ENCODE measurements at regions not wholly inside any gene's neighbourhood (a gene's known extent, or its start where the extent isn't known, plus 50 kb on each side); places are given as distances from the start of the nearest gene placed in this dataset.
A peak's percentile ranks its signal among the peaks of the same experiment; 100 is the strongest.

GRCh38 chr13:61664801-61665705, 249.4 kb upstream of the PCDH20 start:
- H3K36me3 ChIP-seq = no peaks in the 10 kb centered on the region
- peak in 1 of 4 donors; percentile 64 for ATAC-seq
- H3K9me3 ChIP-seq = no peaks in the 10 kb centered on the region
- no peaks in the 10 kb centered on the region for H3K27me3 ChIP-seq
- TF ChIP-seq CTCF (IDR thresholded peaks at IDR 0.05) = no peak
- H3K4me1 ChIP-seq = no peaks in the 10 kb centered on the region
- DNase-seq = peak in 3 of 6 donors; percentile 6 to 25 (median 21)
- FAIRE-seq = no peak
- intact Hi-C loops (cut with DNase I) = no loop called here
- WGBS, 2 donors = 39 to 43% methylated on average over 11 of the region's 11 CpGs
- no peak overlapping the region for H3K27ac ChIP-seq
- no peak overlapping the region for H3K4me3 ChIP-seq

GRCh38 chr13:61654481-61654880, 238.8 kb upstream of the PCDH20 start:
- no peak for TF ChIP-seq CTCF (IDR thresholded peaks at IDR 0.05)
- Histone ChIP-seq H3K4me1 (no peaks in the 10 kb centered on the region), H3K4me3 (no peak overlapping the region), H3K27ac (no peak overlapping the region), H3K36me3 (no peaks in the 10 kb centered on the region), H3K27me3 (no peaks in the 10 kb centered on the region), H3K9me3 (no peaks in the 10 kb centered on the region)
- ATAC-seq (no peak), DNase-seq (no peak), FAIRE-seq (no peak)
- WGBS, 2 donors = 49 to 75% methylated on average over 2 of the region's 2 CpGs
- intact Hi-C loops (cut with DNase I) = no loop called here

GRCh38 chr13:61648547-61648946, 232.9 kb upstream of the PCDH20 start:
- Histone ChIP-seq H3K27me3 (peaks cover 0 to 4% (median 0%) of the 10 kb centered on the region in 4 donors), H3K4me1 (no peaks in the 10 kb centered on the region), H3K4me3 (no peak overlapping the region), H3K36me3 (no peaks in the 10 kb centered on the region), H3K9me3 (no peaks in the 10 kb centered on the region), H3K27ac (no peak overlapping the region)
- no peak for DNase-seq
- ATAC-seq = no peak
- no peak for TF ChIP-seq CTCF (IDR thresholded peaks at IDR 0.05)
- no peak for FAIRE-seq
- WGBS, 2 donors = 32 to 33% methylated on average over 2 of the region's 2 CpGs
- intact Hi-C loops (cut with DNase I) = no loop called here

GRCh38 chr13:61612192-61612591, 196.5 kb upstream of the PCDH20 start:
- ATAC-seq (no peak), FAIRE-seq (no peak), DNase-seq (no peak)
- Histone ChIP-seq H3K4me3 (no peak overlapping the region), H3K9me3 (no peaks in the 10 kb centered on the region), H3K27ac (no peak overlapping the region), H3K4me1 (no peaks in the 10 kb centered on the region), H3K27me3 (no peaks in the 10 kb centered on the region), H3K36me3 (no peaks in the 10 kb centered on the region)
- intact Hi-C loops (cut with DNase I) = no loop called here
- no peak for TF ChIP-seq CTCF (IDR thresholded peaks at IDR 0.05)

- FAIRE-seq = no peak
- H3K4me3 ChIP-seq = no peak overlapping the region
- 69 to 77% methylated on average over 3 of the region's 3 CpGs for WGBS, 2 donors
These were observed 192.5 kb upstream of the PCDH20 start for GRCh38 chr13:61608138-61608537.

More at GRCh38 chr13:61608138-61608537, 192.5 kb upstream of the PCDH20 start:
- no peak for TF ChIP-seq CTCF (IDR thresholded peaks at IDR 0.05)
- no peaks in the 10 kb centered on the region for H3K4me1 ChIP-seq
- ATAC-seq (no peak), DNase-seq (no peak)
- no peaks in the 10 kb centered on the region for H3K36me3 ChIP-seq
- H3K27me3 ChIP-seq = no peaks in the 10 kb centered on the region
- H3K27ac ChIP-seq = no peak overlapping the region
- H3K9me3 ChIP-seq = no peaks in the 10 kb centered on the region
- intact Hi-C loops (cut with DNase I) = no loop called here

Measured in pancreas (tissue), 10 donors.